Activated CD8-positive, alpha-beta memory T cell treated with anti-CD3 and anti-CD28 coated beads for 1 hour (primary cell): ENCODE measurements at regions not wholly inside any gene's neighbourhood (a gene's known extent, or its start where the extent isn't known, plus 50 kb on each side); places are given as distances from the start of the nearest gene placed in this dataset.
"Not testable (repeated sequence)": the region's sequence is repeated elsewhere in the genome, so short reads cannot be mapped to it uniquely, and the experiment has no call there.

Experiments used
- DNase-seq, 2 donors: peaks; one replicate each; pipeline ENCODE4 v3.0.0-alpha.2; 2020; ENCODE audit warnings: low read depth in 1 of 2; ENCODE audit errors: extremely low read depth in 1 of 2

DNA sequence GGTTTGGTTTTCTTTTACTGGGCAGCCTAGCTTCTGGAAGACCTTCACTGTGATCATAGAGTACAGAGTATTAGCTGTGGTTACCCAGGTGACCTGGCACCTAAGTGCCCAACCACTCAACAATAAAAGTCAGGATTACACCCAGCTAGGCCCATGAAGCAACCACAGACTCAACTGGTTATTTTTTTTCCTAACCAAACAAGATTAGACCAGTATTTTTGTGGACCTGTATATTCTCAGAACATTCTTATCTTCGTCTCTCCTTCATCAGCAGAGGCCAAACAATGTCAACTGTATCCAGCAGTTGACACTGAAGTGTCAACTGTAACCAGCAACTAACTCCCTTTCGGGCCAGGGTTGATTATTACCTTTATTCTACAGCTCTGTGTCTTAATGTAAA lies 289.2 kb upstream of the SLC39A10 start:
- no peak for DNase-seq

DNA sequence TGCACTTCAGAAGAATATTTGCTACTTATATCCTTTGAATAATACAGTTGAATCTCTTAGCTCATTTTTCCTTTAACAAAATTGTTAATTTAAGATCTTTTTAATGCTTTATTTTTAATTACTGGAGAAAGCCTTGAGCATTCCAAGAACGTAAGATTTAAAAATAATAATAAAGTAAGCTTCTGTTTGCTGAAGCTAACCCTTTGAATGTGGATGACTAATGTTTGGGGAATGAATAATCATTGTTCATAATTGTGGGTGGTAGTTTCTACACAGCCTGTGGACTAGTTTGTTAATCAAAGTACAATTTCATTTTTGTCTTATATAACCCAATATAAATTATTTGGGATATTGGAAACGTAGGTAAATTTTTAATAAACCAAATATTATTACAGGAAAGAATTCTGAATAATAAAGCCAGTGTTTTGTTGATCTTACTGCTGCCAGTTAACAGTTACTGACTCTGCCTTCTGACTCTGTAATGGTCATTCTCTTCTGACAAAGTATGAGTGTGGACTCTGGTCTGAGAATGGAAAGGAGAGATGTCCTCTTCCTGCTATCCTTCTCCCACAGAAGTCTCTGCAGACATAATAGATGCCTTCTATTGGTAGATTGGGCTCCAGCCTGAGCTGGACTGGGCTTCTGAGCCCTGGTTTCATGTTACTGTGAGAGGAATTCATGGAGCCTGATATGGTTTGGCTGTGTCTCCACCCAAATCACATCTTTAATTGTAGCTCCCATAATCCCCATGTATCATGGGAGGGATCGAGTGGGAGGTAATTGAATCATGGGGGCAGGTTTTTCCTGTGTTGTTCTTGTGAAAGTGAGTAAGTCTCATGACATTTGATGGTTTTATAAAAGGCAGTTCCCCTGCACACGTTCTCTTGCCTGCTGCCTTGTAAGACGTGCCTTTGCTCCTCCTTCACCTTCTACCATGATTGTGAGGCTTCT lies 292.7 kb upstream of the SLC39A10 start:
- DNase-seq: no peak

DNA sequence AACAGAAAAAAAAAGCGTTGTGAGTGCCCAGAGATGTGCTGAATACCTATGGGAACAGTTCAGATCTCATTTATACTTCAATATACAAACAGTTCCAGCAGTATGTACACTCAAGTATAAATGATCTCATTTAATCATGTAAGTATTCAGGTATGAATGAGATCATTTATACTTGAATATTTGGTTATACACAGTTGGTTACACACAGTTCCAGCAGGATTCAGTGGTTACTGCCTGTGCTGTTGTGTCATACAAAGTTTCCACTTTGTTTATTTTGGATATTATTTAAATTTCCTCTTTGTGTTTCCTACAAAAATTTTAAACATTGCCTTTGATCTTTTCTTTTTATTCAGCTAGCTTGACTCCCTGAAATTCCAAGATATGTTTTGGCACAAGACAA lies 293.5 kb upstream of the SLC39A10 start:
- DNase-seq: no peak

DNA sequence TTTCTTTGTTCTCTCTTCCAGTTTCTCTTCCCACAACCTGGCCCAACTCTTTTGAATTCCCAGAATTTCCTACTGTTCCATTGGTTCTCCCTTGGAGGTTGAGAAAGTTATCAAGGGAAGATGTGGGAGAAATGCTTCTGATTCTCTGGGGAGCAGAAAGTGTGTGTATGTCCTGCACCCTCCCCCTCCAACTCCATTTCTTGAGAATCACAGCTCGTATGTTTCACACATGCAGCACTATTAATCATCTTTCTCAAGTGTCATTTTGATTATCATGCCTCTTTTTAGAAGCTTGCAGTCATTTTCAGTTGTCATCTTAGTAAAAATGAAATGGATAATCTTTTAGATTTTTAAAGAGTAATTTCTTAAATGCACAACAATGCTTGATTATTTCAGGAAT lies 296.8 kb upstream of the SLC39A10 start:
- DNase-seq: no peak

DNA sequence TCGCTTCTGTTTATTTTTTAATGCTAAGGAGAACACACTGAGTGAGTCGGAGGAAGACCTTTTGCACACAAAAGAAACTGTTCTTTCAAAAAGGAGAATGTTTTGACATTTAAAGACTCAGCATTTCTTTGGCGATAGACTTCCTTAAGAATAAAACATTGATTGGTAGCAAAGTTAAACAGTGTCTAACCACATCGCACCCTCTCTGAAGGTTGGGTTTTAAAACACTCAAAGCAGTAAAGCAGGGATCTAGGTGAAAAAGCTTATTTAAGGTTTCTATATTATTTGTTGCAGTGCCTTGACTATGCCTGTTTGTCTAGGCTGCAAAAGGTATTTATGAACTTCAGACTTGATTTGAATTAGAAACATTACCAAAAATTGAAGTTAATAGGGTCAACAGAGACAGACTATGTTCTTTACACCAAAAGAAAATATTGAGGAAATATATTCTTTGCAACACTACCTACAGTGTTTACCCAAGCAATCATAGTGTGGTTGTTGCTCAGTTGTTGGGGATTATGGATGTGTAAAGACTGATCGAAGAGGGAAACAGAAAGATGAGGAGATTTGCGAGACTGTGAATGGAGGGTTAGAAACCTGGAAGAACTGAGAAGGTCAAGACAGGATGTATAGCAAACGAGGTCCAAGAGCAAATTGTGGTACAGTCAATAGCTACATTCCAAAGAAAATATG lies 297.8 kb upstream of the SLC39A10 start:
- no peak for DNase-seq

DNA sequence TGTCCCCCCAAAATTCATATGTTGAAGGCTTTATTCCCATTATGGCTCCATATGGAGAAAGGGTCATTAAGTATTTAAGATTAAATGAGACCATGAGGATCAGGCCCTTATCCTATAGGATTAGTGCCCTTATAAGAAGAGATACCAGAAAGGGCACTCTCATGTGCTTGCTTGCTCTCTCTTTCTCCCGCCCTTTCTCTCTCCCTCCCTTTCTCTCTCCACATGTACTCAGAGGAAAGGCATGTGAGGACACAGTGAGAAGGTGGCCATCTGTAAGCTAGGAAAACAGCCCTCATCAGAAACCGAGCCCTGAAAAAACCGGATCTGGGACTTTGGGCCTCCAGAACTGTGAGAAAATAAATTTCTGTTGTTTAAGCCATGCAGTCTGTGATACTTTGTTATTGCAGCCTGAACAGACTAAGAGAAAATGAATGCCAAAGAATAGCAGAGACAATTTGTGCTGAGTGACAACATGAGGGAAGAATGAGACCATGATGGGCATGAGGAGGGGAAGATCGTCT lies 300.0 kb upstream of the SLC39A10 start:
- no peak for DNase-seq

DNA sequence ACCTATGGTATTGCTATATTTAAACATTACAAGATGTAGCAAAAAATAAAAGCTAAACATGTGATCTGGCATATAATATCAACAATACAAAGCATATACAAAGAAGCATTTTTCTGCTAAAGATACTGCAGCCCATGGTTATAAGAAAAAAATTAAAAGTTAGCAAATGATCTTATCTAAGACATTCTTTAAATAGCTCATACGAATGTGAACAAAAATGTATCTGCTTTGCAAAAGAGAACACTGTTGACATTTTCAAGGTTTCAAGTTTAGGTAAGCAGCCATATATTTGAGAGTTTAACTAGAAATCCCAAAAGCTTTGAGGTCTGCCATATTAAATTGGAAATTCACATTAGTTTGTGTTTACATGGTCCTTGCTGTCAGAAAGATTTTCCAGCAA lies 301.0 kb upstream of the SLC39A10 start:
- DNase-seq: no peak

DNA sequence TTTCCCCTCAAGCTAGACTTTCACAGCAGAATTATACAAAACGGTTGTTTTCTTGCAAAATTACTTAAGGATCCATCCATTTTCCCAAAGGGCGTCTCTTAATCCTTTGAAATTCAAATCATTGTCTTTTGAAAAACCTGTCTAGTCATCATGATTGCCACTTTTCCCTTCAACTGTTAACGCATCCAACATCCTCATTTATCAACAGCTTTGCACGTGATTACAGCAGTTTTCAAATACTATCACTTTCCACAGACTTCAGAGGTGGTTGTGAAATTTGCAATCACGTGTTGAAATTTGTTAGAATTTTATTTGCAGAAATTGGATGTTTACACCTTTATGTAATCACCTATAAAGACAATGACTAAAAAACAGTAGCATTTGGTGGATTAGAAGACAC lies 304.4 kb upstream of the SLC39A10 start:
- DNase-seq: no peak

DNA sequence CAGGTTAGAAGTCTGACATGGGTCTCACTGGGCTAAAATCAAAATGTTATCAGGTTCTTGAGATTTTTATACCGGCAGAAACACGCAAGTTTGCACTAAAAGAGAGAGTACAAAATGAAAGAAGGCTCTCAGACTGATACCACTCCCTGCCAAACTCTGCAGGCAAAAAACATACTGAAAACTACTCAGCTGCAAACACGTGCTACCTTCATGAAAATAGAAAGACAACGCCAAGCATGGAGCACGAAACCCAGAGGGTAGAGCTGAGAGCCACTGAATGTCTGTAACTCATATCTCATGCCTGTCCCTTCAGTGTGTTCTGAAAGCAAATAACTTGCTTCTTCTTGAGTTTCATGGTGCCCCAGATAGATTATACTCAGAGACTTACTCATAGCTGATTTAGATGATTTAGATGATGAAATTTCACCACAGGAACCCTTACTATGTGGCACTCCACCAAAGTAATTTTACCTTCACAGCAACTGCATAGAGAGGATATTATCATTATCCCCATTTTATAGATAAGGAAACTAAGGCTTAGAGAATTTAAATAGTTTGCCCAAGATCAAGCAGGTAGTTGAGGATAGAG lies 313.0 kb upstream of the SLC39A10 start:
- no peak for DNase-seq

DNA sequence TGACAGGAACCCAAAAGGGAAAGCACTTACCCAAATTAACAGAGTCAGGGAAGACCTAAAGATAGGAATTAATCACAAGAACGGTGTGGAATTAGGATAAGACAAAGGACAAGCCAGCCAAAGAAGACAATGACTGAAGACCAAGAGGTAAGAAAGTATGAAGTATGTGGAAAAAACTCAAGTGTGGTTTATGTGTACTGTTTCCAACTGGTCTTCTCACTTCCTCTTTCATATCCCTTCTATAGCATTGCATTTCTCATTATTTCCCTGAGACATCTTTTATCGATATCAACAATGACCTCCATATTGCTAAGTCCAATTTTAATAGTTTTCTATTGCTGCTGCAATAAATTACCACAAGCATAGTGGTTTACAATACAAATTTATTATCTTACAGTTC lies 313.5 kb upstream of the SLC39A10 start:
- DNase-seq: no peak

DNA sequence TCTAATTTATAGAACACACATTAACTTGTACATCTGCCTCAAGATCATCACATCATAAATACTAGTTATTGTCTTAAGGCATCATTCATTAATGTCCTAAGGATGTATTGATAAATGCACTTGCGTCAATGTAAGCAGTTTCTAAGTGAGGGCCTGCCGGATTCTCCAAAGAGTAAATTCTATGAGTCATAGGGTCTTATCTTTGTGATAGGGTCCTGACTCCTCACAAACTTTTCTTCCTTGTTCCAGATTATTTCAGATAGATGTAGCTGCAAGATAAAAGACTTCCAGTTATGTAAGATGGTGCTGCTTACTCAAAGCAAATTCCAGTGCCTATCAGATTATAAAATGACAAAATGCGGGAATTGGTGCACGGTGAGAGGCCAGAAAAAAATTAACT lies 315.0 kb upstream of the SLC39A10 start:
- DNase-seq: no peak

DNA sequence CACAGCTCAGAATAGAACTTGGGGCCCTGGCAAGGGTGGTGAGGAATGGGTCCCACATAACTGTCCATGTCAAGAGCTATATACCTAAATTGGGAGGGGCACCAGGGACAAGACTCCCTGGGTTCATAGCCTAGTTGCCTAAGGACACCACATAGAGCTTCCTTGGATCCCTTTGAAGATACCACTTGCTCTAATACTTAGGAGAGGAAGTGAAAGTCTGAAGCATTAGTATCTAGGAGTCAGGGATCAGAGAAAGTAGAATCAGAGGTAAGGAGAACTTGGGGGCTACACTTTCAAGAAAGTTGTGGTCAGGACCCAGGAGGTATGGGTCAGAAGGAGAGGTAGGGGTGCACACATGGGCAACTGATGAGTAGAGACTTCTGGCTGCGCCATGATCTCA lies 318.2 kb upstream of the SLC39A10 start:
- DNase-seq: no peak

DNA sequence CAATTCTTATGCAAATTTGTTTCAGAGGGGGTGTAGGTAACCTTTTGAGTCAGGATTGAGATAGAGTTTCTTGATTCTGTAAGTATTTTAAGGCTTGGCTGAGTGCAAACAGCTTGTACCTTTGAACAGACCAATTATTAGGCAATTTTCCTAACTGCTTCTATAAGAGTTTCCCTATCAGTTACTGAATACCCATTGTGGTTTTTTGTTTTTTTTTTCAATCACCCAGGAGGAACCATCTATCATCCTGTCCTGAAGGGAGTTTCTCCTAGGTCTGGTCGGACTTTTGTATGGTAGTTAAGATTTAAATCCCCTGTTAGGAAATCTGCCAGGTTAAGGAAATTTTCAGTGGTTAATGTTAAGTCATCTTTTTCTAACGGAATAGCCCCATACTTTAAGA lies 319.4 kb upstream of the SLC39A10 start:
- DNase-seq: no peak

DNA sequence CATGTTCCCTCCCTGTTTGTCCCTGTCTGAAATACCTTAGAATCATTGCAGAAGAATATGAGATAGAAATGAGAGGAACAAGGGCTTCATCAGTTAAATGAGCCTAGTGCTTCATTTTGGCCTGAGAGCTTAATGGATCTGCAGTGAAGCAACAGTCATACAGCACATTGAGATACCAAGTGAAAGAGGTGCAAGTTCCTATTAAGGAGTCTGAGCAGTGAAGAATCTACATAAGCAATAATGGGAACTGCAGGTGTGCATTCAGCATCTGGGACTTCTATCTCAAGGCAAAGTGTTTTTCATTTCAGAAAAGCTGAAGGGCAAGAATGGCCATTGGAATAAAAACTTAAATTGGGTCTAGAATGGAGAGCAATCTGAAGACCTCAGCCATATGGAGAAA lies 323.2 kb upstream of the SLC39A10 start:
- no peak for DNase-seq

DNA sequence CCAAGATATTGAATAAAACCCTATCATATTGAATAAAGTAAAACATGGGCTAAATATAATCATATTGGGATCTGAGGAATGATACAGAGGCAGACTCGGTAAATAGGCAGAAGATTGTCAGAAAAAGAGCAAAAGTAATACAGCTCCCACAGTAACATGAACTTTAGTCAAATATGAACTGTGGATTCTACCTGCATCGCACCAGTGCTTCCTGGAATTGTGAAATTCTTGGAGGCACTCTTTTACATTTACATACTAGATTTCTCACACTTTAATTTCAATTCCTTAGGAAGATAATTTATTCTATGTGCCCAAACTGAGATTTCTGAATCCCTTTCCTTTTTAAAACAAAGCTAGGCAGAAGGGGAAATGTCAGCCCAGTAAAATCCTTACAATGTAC lies 325.1 kb upstream of the SLC39A10 start:
- no peak for DNase-seq

DNA sequence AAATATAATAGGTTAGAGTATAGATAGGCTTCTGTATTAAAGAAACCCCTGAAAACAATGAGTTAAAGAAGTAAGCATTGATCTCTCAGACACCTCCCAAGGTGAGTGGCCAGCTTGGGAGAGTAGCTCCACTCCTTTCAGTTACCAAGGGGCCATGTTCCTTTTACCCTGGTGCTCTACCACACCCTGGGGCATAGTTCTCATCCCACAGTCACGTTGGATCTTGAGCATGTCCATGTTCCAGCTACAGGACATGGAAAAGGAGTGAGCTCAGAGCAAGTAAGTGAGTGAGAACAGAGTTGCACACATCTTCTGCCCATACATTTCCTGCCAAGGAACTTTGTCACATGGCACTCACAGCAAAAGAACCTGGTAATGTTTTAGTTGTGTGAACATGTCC lies 325.9 kb upstream of the SLC39A10 start:
- no peak for DNase-seq

DNA sequence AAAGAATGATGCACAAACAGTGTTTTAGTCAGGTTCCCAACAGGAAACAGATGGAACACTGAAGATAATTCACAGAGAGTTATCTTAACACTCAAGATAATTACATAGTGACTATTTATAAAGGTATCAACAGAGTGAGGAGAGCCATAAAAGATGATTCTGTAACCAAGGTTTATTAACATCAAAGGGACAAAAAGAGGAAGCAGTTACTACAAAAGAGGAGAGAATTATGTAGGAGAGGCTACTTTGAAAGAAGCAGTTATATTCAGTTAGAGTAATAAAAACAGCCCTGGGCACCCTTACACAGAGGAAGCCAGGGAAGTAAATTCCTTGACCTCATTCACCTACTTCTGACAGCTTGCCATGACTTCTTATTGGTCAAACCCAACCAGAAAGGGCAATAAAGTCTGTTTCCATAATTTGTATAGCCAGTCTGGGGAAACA lies 326.5 kb upstream of the SLC39A10 start:
- no peak for DNase-seq

DNA sequence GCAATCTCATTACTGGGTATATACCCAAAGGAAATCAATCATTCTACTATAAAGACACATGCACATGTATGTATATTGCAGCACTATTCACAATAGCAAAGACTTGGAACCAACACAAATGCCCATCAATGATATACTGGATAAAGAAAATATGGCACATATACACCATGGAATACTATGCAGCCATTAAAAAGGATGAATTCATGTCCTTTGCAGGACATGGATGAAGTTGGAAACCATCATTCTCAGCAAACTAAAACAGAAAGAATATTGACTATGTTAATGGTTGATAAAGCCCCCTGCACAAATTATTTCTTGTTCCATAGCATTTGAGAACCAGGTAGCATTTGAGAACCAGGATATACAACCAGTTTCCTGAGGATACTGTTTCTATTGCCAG lies 327.2 kb upstream of the SLC39A10 start:
- DNase-seq: not testable (repeated sequence)

DNA sequence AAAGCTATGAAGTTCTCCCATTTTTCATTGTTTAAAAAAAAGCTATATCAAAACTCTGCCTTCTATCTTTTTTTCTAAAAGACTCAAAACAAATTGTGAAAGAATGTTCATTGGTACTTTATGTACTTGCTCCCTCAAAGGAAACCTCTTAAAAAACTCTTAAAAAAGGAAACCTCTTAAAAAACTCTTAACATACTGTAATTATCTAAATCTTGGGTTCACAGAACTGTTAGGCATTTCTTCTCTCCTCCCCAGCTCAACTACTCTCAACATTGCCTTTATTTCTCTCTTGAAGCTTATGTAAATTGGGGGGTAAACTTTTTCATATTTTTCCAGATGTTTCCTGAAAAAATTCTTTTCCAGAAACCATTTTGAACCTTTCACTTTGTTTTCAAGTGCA lies 330.5 kb upstream of the SLC39A10 start:
- DNase-seq: no peak

DNA sequence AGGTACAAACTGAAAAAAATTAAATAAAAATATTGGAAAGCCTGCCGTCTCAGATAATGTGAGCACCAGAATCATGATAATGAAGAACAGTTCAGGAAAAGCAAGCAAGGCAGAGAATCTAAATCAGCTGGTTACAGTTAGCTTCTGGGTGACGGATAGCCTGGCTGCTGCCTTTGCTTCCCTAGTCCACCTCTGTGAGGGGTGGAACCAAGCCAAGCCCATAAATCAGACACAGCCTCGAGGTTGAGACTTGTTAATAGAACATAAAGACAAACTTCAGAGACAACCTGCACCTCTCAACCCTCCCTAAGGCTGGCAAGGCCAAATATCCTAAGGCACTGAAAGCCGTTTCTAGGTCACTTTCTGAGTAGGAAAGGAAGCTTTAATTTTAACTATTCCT lies 334.7 kb upstream of the SLC39A10 start:
- no peak for DNase-seq

DNA sequence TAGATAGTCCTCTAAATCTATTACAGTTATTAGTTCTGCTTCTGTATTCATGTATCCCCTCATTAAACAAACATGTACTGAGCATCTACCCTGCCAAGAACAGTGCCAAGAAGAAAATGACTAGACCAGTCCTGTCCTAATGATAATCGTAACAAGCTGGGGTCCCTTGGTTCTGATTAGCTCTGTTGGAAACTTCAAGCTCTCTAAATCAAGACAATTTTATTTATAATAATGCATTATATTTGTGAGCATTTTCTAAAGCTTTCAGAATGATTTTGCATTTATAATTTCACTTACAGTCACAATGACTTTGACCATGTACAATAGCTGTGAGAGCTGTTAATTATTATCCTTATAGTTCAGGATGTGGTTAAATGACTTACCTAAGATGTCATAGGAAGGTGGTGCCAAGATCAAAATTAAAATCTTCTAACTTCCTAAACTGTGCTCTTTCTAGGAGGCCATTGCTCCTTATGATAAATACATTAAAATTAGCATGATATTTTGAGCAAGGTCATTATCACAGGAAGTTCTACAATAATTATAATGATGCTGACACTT lies 336.5 kb upstream of the SLC39A10 start:
- no peak for DNase-seq
